H1 (cell line): ENCODE measurements at regions not wholly inside any gene's neighbourhood (a gene's known extent, or its start where the extent isn't known, plus 50 kb on each side); places are given as distances from the start of the nearest gene placed in this dataset.

Experiments
- ATF2 ChIP-seq: IDR thresholded peaks from 2 replicates; pipeline ENCODE4 v1.6.1; 2012; ENCODE audit warnings: low read length, inconsistent platforms
- EP300 ChIP-seq, 2 experiments: IDR thresholded peaks; 1 replicate in 1 of 2; 2 replicates in 1 of 2; pipeline ENCODE4 v1.6.1; 2011 to 2012; ENCODE audit warnings: low read depth in 2 of 2, low read length in 2 of 2, mild to moderate bottlenecking in 2 of 2, borderline replicate concordance in 1 of 2, inconsistent platforms in 1 of 2, moderate library complexity in 1 of 2
- EZH2 ChIP-seq: fragments of 200-600 bp; sonication (generic); IDR thresholded peaks from 2 replicates; pipeline ENCODE4 v1.7.1; 2012; ENCODE audit warnings: low read depth, mild to moderate bottlenecking, moderate library complexity, low read length, inconsistent platforms; ENCODE audit not compliant: severe bottlenecking
- JUN ChIP-seq: IDR thresholded peaks from 2 replicates; pipeline ENCODE4 v1.6.1; 2011; ENCODE audit warnings: low read depth, mild to moderate bottlenecking, improper control_type of control experiment, low read length
- POLR2A ChIP-seq, 2 experiments: IDR thresholded peaks; 1 replicate in 1 of 2; 2 replicates in 1 of 2; pipeline ENCODE4 v1.6.1; 2011; ENCODE audit warnings: low read depth in 2 of 2, low read length in 2 of 2, mild to moderate bottlenecking in 2 of 2; ENCODE audit errors: control extremely low read depth in 1 of 2
- POLR2AphosphoS5 ChIP-seq: IDR thresholded peaks from 2 replicates; pipeline ENCODE4 v1.6.1; 2011; ENCODE audit warnings: low read depth, low read length
- RFX5 ChIP-seq: IDR thresholded peaks from 2 replicates; pipeline ENCODE4 v1.6.1; 2011; ENCODE audit warnings: low read depth, low read length, improper control_type of control experiment, borderline replicate concordance
- SUZ12 ChIP-seq: fragments of 200-600 bp; sonication (generic); IDR thresholded peaks from 2 replicates; pipeline ENCODE4 v1.6.1; 2012; ENCODE audit warnings: mild to moderate bottlenecking, inconsistent platforms, low read length, moderate library complexity, mixed read lengths
- TBP ChIP-seq: IDR thresholded peaks from 2 replicates; pipeline ENCODE4 v1.6.1; 2011; ENCODE audit warnings: low read depth, low read length, improper control_type of control experiment
- TCF12 ChIP-seq: IDR thresholded peaks from 2 replicates; pipeline ENCODE4 v1.6.1; 2011; ENCODE audit warnings: low read depth, mild to moderate bottlenecking, low read length
- TF ChIP-seq, protein P1 (sequence below), 3 experiments: IDR thresholded peaks; 1 replicate in 2 of 3; 2 replicates in 1 of 3; pipeline versions ENCODE4 v1.5.1 to v1.6.1; 2011; ENCODE audit warnings: low read length in 3 of 3, mild to moderate bottlenecking in 3 of 3, inconsistent platforms in 2 of 3, low read depth in 1 of 3, moderate library complexity in 1 of 3; ENCODE audit not compliant: insufficient read depth in 1 of 3; ENCODE audit errors: control extremely low read depth in 1 of 3

DNA sequence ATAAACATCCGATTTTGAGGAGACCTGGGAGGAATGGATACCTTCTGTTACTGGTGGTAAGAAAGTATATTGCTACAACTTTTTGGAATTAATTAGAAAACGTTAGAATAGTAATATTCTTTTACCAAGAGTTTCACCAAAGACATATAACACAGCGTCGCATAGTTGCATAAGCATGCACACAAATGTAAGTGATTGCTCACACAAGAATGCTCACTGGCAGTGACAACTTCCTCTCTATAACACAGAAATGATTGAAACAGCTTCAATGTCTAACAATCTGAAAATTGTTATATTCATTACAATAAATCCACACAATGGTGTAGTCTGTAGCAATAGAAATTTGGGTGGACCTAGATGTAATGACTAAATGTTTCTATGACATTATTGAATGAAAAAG, 998.6 kb downstream of the TTLL7 start:
- TF ChIP-seq, protein P1, sequence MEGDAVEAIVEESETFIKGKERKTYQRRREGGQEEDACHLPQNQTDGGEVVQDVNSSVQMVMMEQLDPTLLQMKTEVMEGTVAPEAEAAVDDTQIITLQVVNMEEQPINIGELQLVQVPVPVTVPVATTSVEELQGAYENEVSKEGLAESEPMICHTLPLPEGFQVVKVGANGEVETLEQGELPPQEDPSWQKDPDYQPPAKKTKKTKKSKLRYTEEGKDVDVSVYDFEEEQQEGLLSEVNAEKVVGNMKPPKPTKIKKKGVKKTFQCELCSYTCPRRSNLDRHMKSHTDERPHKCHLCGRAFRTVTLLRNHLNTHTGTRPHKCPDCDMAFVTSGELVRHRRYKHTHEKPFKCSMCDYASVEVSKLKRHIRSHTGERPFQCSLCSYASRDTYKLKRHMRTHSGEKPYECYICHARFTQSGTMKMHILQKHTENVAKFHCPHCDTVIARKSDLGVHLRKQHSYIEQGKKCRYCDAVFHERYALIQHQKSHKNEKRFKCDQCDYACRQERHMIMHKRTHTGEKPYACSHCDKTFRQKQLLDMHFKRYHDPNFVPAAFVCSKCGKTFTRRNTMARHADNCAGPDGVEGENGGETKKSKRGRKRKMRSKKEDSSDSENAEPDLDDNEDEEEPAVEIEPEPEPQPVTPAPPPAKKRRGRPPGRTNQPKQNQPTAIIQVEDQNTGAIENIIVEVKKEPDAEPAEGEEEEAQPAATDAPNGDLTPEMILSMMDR (IDR thresholded peaks at IDR 0.05; ENCODE audit: control extremely low read depth in 1 of 3, insufficient read depth in 1 of 3, low read depth in 1 of 3, low read length in 3 of 3): no peak
- TF ChIP-seq SUZ12: no peak
- TF ChIP-seq POLR2A (IDR thresholded peaks at IDR 0.05; ENCODE audit: control extremely low read depth in 1 of 2, low read depth in 2 of 2, low read length in 2 of 2): no peak
- no peak for TF ChIP-seq ATF2
- no peak for TF ChIP-seq EZH2
- no peak for TF ChIP-seq TBP
- no peak for TF ChIP-seq POLR2AphosphoS5
- no peak for TF ChIP-seq JUN
- TF ChIP-seq RFX5: no peak
- no peak for TF ChIP-seq EP300 (IDR thresholded peaks at IDR 0.05; ENCODE audit: borderline replicate concordance in 1 of 2, low read depth in 2 of 2, low read length in 2 of 2)
- TF ChIP-seq TCF12: no peak
